ENCODE measurements at regions not wholly inside any gene's neighbourhood (a gene's known extent, or its start where the extent isn't known, plus 50 kb on each side); places are given as distances from the start of the nearest gene placed in this dataset.

- TF ChIP-seq EZH2 (IDR thresholded peaks at IDR 0.05), result no peak
- TF ChIP-seq SIN3A (IDR thresholded peaks at IDR 0.05; ENCODE audit: low read depth), result no peak
- TF ChIP-seq EGR1 (IDR thresholded peaks at IDR 0.05; ENCODE audit: low read depth), result no peak
- no peak for TF ChIP-seq CTCF (IDR thresholded peaks at IDR 0.05 in 2 of 3, conservative IDR thresholded peaks at IDR 0.05 in 1 of 3; ENCODE audit: borderline replicate concordance in 1 of 3, insufficient read depth in 1 of 3, low read depth in 2 of 3, low read length in 2 of 3)
- TF ChIP-seq EZH2phosphoT487 (IDR thresholded peaks at IDR 0.05; ENCODE audit: borderline replicate concordance), result no peak
- no peak for TF ChIP-seq FOSL1 (IDR thresholded peaks at IDR 0.05; ENCODE audit: low read depth)
- TF ChIP-seq ATF3 (IDR thresholded peaks at IDR 0.05), result no peak
- no peak for TF ChIP-seq ZNF274 (IDR thresholded peaks at IDR 0.05; ENCODE audit: low read depth, low read length)
- ChIA-PET RAD21 (ENCODE audit: low non-redundant PET in 1 of 2, low total read pairs in 2 of 2, uncharacterized antibody in 2 of 2, unreplicated experiment in 2 of 2) (no interaction called here), POLR2A (no interaction called here), CTCF (no interaction called here)
- no peak for DNase-seq (ENCODE audit: low read depth, low spot score)
- Histone ChIP-seq H3K27ac (ENCODE audit: low read depth, low read length) (no peak overlapping the region), H3K27me3 (ENCODE audit: insufficient read depth, low read length) (no peaks in the 10 kb centered on the region), H3K9ac (ENCODE audit: low read length) (no peak overlapping the region), H3K4me2 (ENCODE audit: low read length) (no peak overlapping the region), H3K36me3 (ENCODE audit: control insufficient read depth in 1 of 2, insufficient read depth in 2 of 2, low read length in 2 of 2) (no peaks in the 10 kb centered on the region), H2AFZ (ENCODE audit: low read depth, low read length, poor library complexity, severe bottlenecking) (no peak overlapping the region), H3K9me2 (ENCODE audit: insufficient read depth) (no peaks in the 10 kb centered on the region; the same call in 1 of the 2 replicates), H4K20me1 (ENCODE audit: insufficient read depth) (no peaks in the 10 kb centered on the region), H3K4me3 (replicated peaks in 1 of 2; ENCODE audit: low read depth in 1 of 2, low read length in 2 of 2) (no peak overlapping the region), H3K4me1 (ENCODE audit: control insufficient read depth in 1 of 2, insufficient read depth in 2 of 2, low read length in 2 of 2) (no peaks in the 10 kb centered on the region), H3K9me3 (ENCODE audit: control insufficient read depth in 1 of 2, insufficient read depth in 1 of 2, low read depth in 1 of 2, low read length in 2 of 2) (no peaks in the 10 kb centered on the region), H3K79me2 (ENCODE audit: insufficient read depth, low read length) (no peaks in the 10 kb centered on the region)
- no peak for ATAC-seq
- no TSS peak for BruUV-seq (replicated peaks)
- intact Hi-C loops (cut with micrococcal nuclease), result no loop called here
Observed at GRCh38 chr3:162956711-162957110, 1460.1 kb downstream of the OTOL1 start.

GRCh38 chr3:162960269-162960668 is 1463.7 kb downstream of the OTOL1 start:
- ATAC-seq, result no peak
- intact Hi-C loops (cut with micrococcal nuclease), result no loop called here
- Histone ChIP-seq H3K4me3 (replicated peaks in 1 of 2; ENCODE audit: low read depth in 1 of 2, low read length in 2 of 2) (no peak overlapping the region), H3K9me3 (ENCODE audit: control insufficient read depth in 1 of 2, insufficient read depth in 1 of 2, low read depth in 1 of 2, low read length in 2 of 2) (no peaks in the 10 kb centered on the region), H2AFZ (ENCODE audit: low read depth, low read length, poor library complexity, severe bottlenecking) (no peak overlapping the region), H3K27ac (ENCODE audit: low read depth, low read length) (no peak overlapping the region), H3K79me2 (ENCODE audit: insufficient read depth, low read length) (no peaks in the 10 kb centered on the region), H3K4me2 (ENCODE audit: low read length) (no peak overlapping the region), H3K36me3 (ENCODE audit: control insufficient read depth in 1 of 2, insufficient read depth in 2 of 2, low read length in 2 of 2) (no peaks in the 10 kb centered on the region), H3K9me2 (ENCODE audit: insufficient read depth) (no peaks in the 10 kb centered on the region), H3K9ac (ENCODE audit: low read length) (no peak overlapping the region), H4K20me1 (ENCODE audit: insufficient read depth) (no peaks in the 10 kb centered on the region), H3K27me3 (ENCODE audit: insufficient read depth, low read length) (no peaks in the 10 kb centered on the region), H3K4me1 (ENCODE audit: control insufficient read depth in 1 of 2, insufficient read depth in 2 of 2, low read length in 2 of 2) (no peaks in the 10 kb centered on the region)
- ChIA-PET POLR2A (no interaction called here), RAD21 (ENCODE audit: low non-redundant PET in 1 of 2, low total read pairs in 2 of 2, uncharacterized antibody in 2 of 2, unreplicated experiment in 2 of 2) (no interaction called here), CTCF (no interaction called here)
- no peak for DNase-seq (ENCODE audit: low read depth, low spot score)
- TF ChIP-seq EZH2phosphoT487 (IDR thresholded peaks at IDR 0.05; ENCODE audit: borderline replicate concordance) (no peak), CBX3 (IDR thresholded peaks at IDR 0.05; ENCODE audit: low read depth) (no peak)
- BruUV-seq (replicated peaks), result no TSS peak

Data from HCT116 (cell line).